DMS153 treated with DMSO at 0.1 percent for 48 hours (cell line): ENCODE measurements at regions not wholly inside any gene's neighbourhood (a gene's known extent, or its start where the extent isn't known, plus 50 kb on each side); places are given as distances from the start of the nearest gene placed in this dataset.
"Not testable (repeated sequence)": the region's sequence is repeated elsewhere in the genome, so short reads cannot be mapped to it uniquely, and the experiment has no call there.

Experiments used
- DNase-seq: peaks from one replicate; lab custom pipeline; 2025; ENCODE audit not compliant: unreplicated experiment; lab: John Stamatoyannopoulos, UW

DNA sequence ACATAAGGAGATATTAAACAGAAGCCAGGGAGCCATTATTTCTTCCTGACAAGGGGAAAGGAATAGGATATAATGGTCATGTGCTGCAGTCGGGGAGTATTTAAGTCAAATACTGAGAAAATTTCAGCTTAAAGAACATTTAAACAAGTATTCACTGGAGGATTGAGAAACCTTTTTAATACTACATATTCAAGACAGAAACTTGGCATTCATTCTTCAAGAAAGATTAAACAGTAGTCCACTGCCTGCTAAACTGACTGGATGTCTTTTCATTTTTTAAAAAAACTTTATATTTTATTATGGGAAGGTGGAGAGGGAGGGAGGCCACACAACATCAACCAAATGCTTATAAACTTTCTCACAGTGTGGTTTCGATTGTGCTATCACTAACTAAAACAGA is 107.4 kb upstream of the CBLB start:
- DNase-seq: no peak

- no peak for DNase-seq
Measured at GRCh38 chr3:105979961-105980360, 111.1 kb upstream of the CBLB start.

- no peak for DNase-seq
Measured at GRCh38 chr3:105982207-105982606, 113.4 kb upstream of the CBLB start.

DNA sequence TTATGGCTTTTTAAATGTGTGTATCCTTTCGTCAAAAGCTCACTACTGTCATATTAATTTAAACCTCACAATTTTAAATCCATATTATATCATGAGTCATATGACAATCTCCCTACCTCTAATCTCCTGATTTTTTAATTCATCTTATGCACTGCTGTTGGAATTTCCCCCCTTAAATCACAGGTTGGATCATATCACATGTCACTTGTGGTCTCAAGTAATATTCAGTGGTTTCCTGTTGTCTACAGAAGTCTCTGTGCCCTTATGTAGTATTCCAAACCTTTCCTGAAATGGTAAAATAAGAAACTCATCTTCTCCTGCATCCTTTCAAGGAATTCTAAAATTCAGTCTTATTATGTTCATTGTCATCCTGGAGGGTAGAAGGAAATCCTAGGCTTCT is 116.0 kb upstream of the CBLB start:
- DNase-seq: no peak

GRCh38 chr3:105986343-105986742 is 117.5 kb upstream of the CBLB start:
- DNase-seq: not testable (repeated sequence)

GRCh38 chr3:105987809-105988208 is 119.0 kb upstream of the CBLB start:
- DNase-seq: no peak

DNA sequence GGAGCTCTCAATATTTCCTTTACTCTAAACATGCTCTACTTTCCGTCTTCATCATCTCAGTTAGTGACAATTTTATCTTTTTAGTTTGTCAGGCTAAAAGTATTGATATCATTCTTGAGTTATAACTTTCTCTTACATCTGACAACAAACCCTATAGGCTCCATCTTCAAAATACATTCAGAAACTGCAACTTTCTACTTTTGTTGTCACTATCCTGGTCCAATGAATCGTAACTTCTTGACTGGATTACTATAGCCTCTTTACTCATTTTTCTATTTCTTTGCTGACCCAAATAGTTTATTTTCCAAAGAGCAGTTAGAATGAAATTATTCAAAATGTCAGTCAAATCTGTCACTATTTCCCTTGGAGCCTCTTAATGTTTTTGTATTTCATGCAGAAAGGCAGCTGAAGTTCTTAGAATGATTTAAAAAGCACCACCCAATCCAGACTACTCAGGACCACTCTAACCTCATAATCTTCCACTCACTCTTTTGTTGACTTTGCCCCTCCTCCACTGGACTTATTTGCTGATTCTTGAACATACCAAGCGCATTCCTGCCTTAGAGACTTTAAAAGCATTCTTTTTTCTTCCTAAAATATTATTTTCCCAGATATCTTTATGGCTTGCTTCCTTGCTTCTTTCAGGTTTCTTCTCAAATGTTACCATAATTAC is 119.9 kb upstream of the CBLB start:
- no peak for DNase-seq

DNA sequence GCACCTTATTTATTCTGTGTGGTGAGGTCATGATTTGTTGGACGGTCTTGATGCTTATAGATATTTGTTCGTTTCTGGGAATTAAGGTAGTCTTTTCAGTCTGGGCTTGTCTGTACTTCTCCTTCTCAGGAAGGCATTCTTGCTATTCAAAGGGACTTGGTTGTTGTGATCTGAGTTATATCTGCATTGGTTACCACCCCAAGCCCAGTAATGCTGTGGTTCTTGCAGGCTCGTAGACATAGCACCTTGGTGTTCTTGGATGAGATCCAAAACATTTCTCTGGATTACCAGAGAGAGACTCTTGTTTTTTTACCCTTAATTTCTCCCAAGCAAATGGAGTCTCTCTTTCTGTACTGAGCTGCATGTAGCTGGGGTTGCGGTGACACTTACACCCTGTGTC is 128.0 kb upstream of the CBLB start:
- DNase-seq: no peak

GRCh38 chr3:105997466-105997799 is 128.6 kb upstream of the CBLB start:
- DNase-seq: no peak

- DNase-seq: no peak
Measured at GRCh38 chr3:105997800-105998526, 129.2 kb upstream of the CBLB start.

DNA sequence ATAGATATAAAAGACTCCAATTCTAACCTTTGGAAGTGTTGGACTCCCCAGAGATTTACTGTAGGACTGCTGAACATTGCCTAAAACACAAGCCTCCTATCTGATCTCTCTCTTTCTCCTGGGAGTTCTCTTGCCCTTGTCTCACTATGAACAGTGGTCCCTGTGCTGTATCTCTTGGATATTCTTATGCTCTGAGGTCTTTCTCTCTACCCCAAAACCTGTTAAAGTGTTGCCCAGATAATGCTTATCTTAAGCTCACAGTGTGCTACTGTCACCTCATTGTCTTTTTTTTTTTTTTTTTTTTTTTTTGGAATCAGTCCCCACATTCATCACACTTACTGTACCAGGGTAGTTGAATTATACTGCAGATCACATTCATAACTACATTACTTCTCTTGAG is 131.0 kb upstream of the CBLB start:
- no peak for DNase-seq

DNA sequence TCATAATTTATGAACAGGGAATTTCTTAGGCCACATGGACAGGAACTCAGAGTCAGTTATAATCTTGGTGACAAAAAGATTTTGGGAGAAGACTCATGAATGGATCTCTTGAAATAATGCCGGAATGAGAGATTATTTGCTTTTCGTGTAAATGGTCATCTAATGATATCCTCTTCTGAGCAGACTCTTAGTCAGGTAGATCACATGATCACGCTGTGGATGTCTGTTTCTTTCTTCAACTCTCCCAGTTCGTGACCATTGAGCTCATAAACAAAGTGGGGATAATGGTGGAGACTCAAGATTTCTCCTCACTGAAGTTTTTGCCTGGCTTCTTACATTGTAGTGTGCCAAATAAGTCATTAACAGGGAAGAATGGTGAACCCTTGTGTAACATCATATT is 133.1 kb upstream of the CBLB start:
- DNase-seq: no peak

DNA sequence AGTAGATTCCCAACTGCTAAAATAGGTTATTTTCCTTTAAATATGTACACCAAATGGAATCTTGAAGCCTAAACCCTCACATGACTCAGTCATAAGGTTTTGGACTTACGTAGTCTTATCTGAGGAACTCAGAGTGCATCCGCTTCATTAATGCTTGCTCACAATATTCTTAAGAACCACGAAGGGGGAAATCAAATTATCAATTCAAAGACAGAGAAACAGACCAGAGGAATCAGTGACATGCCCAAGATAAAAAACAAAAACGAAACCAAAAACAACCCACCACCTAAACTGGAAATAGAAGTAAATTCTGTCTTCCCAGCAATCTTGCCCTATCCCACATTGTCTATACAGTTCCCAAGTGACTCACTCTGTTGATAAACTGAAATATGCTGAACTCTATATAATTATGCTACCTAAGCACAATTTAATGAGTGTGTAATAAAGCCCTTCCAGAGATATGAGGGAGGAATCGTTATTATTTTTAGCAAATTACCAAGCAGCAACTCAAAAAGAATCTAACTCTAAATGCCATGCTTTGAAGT is 135.4 kb upstream of the CBLB start:
- no peak for DNase-seq

GRCh38 chr3:106004826-106005225 is 136.0 kb upstream of the CBLB start:
- DNase-seq: no peak

GRCh38 chr3:106006001-106006400 is 137.2 kb upstream of the CBLB start:
- DNase-seq: no peak

- DNase-seq: no peak
Measured at GRCh38 chr3:106006571-106006970, 137.8 kb upstream of the CBLB start.

GRCh38 chr3:106007512-106007911 is 138.7 kb upstream of the CBLB start:
- DNase-seq: no peak

DNA sequence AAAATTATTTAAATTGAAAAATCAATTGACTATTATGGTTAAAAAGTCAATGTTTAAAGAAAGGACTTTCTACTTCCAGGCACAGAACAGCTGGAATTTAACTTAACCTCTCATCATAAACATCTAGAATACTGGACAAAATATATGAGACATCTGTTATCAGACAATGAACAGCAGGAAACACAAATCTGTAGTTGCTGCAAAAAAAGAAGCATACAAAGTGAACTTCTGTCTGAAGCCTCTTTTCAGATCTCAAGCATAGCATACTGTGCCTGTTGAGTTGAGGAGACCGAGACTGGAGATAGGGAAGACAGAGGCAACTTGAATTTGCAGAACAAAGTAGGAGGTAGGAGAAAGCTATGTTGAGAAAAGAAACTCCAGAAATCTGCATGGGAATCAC is 140.0 kb upstream of the CBLB start:
- no peak for DNase-seq

DNA sequence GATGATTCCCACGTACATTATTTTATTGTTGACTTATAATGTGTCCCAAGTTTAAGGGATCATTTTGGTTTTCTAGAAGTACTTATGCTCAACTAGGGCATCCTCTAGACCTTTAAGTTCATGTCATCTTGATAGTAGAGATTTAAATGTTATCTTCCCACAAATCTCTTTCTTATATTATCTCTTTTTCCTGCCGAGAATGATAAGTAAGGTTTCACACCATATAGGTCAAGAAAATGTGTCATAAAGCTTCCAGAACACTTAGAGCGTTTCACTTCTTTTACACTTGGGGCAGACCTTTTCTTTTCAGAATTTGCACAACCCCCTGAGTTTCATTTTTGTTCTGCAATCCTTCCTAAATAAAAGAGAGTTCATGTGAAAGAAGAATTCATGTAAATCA is 142.0 kb upstream of the CBLB start:
- DNase-seq: no peak

GRCh38 chr3:106013971-106014370 is 145.2 kb upstream of the CBLB start:
- no peak for DNase-seq

GRCh38 chr3:106014518-106014917 is 145.7 kb upstream of the CBLB start:
- DNase-seq: no peak

DNA sequence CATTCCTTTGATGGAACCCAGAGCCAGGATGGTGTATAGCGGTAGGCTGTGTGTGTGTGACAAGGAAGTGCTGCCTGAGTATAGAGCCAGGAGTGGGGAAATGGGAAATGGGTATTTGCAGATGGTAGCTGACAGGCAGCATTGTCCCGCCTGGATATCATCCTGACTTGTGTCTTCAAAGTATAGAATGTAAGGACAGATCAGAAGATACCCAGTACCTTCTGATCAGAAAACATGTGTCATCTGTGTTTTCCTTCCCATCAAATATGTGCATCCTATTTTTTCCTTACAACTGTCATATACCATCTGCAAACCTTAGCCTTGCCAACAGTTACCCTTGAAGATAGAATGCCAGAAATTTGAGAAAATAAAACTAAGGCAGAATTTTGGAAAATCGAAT is 146.2 kb upstream of the CBLB start:
- no peak for DNase-seq

GRCh38 chr3:106018102-106018501 is 149.3 kb upstream of the CBLB start:
- DNase-seq: no peak
